ENCODE measurements at regions not wholly inside any gene's neighbourhood (a gene's known extent, or its start where the extent isn't known, plus 50 kb on each side); places are given as distances from the start of the nearest gene placed in this dataset.

- TF ChIP-seq CTCF (conservative IDR thresholded peaks at IDR 0.05 in 1 of 2, IDR thresholded peaks at IDR 0.05 in 1 of 2; ENCODE audit: extremely low read depth in 1 of 2, insufficient read depth in 1 of 2, low read depth in 1 of 2, low read length in 2 of 2) (no peak), EZH2 (IDR thresholded peaks at IDR 0.05; ENCODE audit: borderline replicate concordance, low read length) (no peak)
Observed at GRCh38 chr4:123659262-123659661, 262.7 kb downstream of the SPRY1 start.
